Activated gamma-delta T cell treated with Interleukin-2 at 50 U/mL for 16 hours (primary cell): ENCODE measurements at regions not wholly inside any gene's neighbourhood (a gene's known extent, or its start where the extent isn't known, plus 50 kb on each side); places are given as distances from the start of the nearest gene placed in this dataset.

Experiments
- DNase-seq: peaks from one replicate; pipeline ENCODE4 v3.0.0-alpha.2; 2020

- DNase-seq, result no peak
Measured at GRCh38 chr16:82404586-82405315, 222.0 kb upstream of the CDH13 start.

GRCh38 chr16:82402665-82403218, 224.0 kb upstream of the CDH13 start:
- DNase-seq, result no peak

DNA sequence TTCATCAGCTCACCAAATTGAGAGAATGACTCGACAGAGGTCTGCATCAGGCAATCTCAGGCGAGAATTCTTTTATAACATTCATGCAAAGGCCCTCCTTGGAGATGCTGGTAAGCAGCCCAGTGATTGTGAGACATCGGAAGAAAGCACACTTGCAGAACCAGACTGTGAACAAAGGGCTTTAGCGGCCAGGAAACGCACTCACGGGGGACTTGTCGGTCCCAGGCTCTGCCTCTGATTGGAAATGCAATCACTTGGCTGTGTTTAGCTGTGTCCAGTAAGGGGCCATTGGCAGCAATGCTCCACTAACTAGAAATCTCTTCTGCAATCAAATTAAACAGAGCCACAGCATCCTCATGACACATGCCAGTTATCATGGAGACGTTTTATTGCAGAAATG, 226.7 kb upstream of the CDH13 start:
- no peak for DNase-seq

DNA sequence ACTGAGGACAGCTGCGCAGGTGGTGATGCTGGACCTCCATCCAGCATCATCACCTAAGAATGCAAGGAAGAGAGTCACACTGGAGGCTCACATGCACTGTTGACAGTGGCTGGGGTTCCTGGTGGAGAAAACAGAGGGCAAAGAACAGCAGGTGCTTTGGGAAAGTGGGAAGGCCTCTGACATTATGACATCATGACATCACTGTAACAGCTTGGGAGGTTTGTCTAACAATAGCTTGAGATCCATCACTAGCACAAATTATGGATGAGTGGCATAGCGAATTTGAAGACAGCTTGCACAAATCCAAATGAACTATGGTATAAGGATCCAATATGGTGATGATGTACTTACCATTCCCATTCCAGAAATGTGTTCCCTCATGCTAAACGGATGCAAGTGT, 226.5 kb upstream of the MPHOSPH6 start:
- no peak for DNase-seq

- DNase-seq, result no peak
Measured at GRCh38 chr16:82395212-82395611, 225.2 kb upstream of the MPHOSPH6 start.

DNA sequence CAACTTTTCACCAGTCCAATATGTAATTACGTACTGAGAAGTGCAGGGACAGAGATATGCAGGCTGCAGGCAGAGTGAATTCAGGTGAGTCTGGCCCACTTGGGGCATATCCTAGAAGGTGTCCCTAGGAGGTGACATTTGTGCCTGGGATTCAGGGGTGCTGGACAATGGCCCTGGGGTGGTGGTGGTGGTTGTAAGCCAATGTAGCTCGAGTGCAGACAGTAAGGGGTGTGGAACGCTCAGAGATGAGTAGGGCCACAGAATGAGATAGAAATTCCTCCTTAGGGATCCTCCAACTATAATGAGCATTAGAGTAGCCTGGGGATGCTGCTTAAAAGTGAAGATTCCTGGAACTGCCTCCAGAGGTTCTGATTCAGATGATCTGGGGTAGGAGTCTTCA, 221.7 kb upstream of the MPHOSPH6 start:
- DNase-seq, result no peak

- no peak for DNase-seq
Measured at GRCh38 chr16:82389956-82390650, 220.1 kb upstream of the MPHOSPH6 start.

DNA sequence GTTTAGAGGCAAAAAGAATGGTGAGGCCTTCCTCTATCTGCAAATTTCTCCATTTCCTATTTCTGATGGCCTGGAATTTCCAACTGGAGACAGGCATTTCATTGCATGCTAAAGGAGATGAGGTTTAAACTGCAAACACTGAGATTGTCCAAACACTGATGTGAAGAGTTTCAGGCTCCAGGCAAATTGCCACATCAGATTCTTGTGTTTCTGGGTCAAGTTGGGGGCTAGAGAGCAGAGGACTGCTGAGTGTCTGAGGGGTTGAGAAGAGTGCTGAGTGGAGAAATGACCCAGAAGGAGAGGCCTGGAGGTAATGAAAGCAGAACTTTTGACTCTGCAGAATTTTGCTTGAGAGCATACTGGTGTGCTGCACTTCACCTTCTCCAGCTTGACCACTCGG, 216.7 kb upstream of the MPHOSPH6 start:
- DNase-seq, result no peak

DNA sequence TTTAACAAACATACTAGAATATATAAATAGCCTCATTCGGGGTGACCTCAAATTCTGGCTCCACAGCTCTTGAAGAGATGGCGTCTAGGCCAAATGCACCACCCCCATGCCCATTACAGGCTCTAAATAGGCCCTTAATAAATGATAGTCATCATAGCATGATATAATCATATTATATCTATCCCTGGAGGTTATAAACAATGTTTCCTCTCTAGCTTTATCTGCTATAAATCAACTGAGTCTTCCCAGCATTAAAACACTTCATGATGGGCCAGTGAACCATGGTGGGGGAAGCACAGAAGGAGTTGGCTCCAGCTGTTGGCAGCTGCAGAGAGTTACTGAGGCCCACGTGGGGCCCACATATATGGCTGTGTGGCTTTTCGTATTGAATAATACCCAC, 214.9 kb upstream of the MPHOSPH6 start:
- no peak for DNase-seq

- DNase-seq, result no peak
Measured at GRCh38 chr16:82384017-82384416, 214.0 kb upstream of the MPHOSPH6 start.

DNA sequence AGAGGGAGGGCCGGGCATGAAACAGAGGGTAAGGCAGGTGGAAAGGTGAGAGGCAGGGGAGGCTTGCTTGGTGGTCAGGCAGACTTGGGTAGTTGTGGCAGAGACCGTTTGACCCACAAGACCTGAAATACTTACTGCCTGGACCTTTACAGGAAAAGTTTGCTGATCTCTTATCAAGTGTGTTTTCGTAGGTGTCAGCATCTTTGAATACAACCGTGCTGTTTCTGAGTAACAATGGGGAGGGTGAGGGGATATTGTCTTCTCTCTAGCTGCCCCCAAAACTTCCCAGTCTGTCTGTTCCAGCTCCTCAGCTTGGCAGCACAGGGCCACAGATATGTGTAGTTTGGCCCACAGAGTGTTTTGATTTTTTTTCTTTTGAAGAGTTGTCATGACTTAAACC, 212.5 kb upstream of the MPHOSPH6 start:
- no peak for DNase-seq

DNA sequence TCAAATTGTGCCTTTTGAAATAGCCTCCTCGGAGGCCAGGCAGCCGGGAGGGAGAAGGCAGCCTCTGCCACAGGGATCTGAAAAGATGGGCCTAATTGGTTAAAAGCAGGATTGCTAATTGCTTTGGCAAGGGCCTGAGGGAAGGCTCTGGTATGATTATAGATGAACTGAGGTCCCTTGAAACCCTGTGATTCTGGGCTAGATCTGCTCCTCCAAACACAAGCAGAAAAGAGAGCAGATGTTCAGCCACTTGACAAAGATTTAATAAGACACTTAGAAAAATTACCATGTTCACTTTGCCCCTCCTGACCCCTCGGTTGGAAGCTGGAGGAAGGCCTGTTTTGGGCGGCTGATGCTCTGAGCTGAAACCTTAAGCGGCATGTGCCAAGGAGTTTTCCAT, 209.5 kb upstream of the MPHOSPH6 start:
- DNase-seq, result no peak

GRCh38 chr16:82373976-82374375, 204.0 kb upstream of the MPHOSPH6 start:
- no peak for DNase-seq

GRCh38 chr16:82370282-82370681, 200.3 kb upstream of the MPHOSPH6 start:
- no peak for DNase-seq

- no peak for DNase-seq
Measured at GRCh38 chr16:82368041-82368440, 198.0 kb upstream of the MPHOSPH6 start.

DNA sequence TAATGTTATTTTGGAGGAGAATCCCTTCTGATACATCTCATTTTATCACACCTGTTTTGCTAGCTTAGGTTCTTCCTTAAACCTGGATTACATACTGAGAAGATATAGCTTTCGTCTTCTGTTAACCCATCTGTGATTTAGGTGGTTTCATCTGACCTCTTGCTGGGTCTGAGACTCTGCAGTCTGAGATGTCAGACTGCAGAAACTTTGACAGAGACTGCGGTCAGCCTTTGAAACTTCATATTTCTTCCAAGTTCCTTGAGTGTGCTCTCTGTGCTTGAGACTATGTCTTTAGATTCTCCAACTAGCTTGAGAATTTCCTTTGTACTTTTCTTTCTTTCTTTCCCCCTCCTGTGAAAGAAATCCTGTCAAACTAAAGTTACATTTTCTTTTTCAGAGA, 196.4 kb upstream of the MPHOSPH6 start:
- no peak for DNase-seq

DNA sequence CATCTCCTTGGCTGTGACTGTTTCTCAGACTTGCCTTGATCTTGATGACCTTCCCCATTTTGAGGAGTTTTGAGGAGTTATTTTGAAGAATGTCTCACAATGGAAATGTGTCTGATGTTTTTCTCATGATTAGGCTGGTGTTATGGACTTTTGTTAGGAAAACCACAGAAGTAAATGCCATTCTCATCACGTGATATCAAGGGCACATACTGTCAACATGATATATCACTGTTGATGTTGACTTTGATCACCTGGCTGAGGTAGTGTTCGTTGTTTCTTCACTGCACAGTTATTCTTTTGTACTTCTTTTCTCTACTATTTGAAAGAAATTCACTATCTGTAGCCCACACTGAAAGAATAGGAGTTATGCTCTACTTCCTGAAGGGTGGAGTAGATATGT, 194.7 kb upstream of the MPHOSPH6 start:
- no peak for DNase-seq

GRCh38 chr16:82363026-82363816, 193.2 kb upstream of the MPHOSPH6 start:
- DNase-seq, result no peak

DNA sequence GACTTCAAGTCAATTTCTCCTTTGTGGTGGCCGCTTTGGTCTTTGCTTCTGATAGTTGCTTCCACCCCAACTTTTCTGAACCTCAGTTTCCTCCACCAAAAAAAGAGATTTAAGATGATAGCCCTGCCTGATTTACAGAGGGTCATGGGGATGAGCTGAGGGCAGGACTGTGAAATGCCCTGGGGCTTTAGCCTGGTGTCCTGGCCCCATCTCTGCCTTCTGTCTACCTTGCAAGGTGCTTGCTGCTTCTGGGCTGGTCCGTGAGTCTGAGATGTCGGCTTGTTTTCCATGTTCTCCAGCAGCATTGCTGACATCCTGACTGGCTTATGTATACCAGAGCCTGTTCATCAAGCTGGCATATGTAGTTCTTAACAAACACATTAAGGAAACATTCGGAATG, 191.9 kb upstream of the MPHOSPH6 start:
- no peak for DNase-seq

DNA sequence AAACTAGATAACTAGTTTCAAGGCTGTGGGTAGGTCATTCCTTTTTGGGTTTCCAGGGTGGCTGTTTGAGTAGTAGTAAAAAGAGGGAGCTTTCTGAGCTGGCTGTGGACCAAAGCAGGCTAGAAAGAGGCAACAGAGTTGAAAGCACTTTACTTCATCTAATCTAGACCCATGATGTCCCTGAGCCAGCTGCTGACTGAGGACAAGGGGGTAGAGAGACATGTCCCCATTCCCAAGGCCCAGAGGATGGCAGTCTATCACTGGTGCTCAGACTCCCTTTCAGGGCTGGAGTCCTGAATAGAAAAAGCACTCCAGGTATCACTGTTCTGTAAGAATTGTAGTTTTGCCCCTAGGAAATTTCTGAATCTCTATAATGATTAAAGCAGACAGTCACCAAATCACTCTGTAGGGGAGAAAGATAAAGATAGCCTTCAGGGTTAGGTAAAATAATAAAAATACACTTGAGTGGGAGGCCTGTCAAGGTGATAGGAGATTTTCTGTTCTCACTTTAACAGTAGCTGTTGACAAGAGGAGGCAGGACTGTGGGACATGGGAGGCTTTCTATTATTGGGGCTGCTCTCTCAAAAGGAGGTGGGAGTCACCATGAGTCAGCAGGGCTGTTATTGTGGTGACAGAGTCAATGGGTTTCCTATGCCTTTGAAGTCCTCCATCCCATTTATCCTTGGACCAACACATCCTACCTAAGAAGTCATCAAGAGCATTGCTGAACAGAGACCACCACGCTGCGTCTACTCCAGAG, 190.2 kb upstream of the MPHOSPH6 start:
- DNase-seq, result no peak

DNA sequence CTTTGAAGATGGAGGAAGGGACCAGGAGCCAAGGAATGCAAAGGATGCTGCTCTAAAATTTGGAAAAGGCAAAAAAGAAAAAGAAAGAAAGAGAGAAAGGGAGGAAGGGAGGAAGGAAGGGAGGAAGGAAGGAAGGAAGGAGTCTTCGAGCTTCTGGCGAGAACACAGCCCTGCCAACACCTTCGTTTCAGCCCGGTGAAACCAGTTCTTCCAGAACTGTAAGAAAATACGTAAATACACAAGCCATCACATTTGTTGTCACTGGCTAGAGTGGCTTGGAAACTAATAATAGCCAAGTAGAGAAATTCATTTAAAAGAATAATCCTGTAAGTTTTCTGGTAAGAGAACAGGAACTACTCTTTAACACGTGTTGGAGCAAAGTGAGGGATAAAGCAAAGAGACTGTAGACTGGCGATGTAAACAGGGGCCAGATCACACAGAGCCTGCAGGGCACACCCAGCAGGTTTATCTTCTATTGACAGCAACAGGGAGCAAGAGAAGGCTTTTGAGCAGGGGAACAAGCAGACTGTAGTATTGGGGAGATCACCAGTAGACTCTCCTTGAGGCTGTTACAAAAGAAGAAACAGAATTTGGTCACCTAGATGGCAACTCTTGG, 188.7 kb upstream of the MPHOSPH6 start:
- no peak for DNase-seq

DNA sequence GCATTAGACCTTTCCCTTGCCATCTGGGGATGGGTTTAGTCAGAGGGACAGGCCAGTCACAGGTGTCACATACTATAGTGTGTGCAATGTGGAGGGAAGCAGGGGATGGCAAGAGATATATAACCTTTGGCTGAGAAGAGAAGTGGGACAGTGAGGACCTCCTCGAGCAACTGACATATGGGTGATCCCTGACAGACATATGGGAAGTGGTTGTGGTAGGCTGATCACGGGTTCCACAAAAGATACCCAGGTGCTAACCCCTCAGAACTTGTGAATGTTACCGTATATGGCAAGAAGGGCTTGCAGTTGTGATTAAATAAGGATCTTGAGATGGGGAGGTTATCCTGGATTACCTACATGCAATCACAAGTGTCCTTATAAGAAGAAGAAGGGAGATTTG, 188.1 kb upstream of the MPHOSPH6 start:
- DNase-seq, result no peak
